ENCODE measurements at regions not wholly inside any gene's neighbourhood (a gene's known extent, or its start where the extent isn't known, plus 50 kb on each side); places are given as distances from the start of the nearest gene placed in this dataset.
"Not testable (repeated sequence)": the region's sequence is repeated elsewhere in the genome, so short reads cannot be mapped to it uniquely, and the experiment has no call there.

GRCh38 chr10:23513621-23514020, 74.7 kb downstream of the OTUD1 start:
- not testable (repeated sequence) for TF ChIP-seq CTCF (IDR thresholded peaks at IDR 0.05); POLR2AphosphoS5 (IDR thresholded peaks at IDR 0.05; ENCODE audit: low read depth, low read length); REST (IDR thresholded peaks at IDR 0.05; ENCODE audit: insufficient read depth in 1 of 2, low read depth in 2 of 2, low read length in 1 of 2)
